HG02571 (cell line): ENCODE measurements at regions not wholly inside any gene's neighbourhood (a gene's known extent, or its start where the extent isn't known, plus 50 kb on each side); places are given as distances from the start of the nearest gene placed in this dataset.
"Not testable (repeated sequence)": the region's sequence is repeated elsewhere in the genome, so short reads cannot be mapped to it uniquely, and the experiment has no call there.

ENCODE experiments used
- ATAC-seq: cut with Tn5 transposase; IDR thresholded peaks from one replicate; pipeline ENCODE4 v1.9.1; 2021; ENCODE audit warnings: mild to moderate bottlenecking, moderate library complexity; ENCODE audit not compliant: unreplicated experiment

DNA sequence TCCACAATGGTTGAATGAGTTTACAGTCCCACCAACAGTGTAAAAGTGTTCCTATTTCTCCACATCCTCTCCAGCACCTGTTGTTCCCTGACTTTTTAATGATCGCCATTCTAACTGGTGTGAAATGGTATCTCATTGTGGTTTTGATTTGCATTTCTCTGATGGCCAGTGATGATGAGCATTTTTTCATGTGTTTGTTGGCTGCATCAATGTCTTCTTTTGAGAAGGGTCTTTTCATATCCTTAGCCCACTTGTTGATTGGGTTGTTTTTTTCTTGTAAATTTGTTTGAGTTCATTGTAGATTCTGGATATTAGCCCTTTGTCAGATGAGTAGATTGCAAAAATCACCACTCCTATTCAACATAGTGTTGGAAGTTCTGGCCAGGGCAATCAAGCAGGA is 287.6 kb upstream of the RASGRP1 start:
- ATAC-seq = not testable (repeated sequence)

DNA sequence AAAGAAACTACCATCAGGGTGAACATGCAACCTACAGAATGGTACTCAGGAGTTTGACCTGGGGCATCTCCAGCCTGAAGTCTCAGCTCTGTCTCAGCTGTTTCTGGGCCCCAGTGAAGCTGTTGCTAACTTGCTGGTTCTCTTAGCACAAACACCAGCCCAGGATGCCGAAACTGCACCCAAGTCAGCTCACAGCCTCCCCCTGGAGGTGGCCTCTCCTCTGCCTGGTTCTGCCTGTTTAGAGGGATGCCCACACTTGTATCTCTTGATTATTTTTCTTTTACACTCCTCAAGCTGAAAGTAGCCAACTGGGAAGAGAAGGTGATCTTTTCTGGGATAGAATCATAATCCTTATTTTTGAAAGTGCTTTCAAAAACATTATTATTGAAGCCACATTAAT is 289.0 kb upstream of the RASGRP1 start:
- no peak for ATAC-seq

DNA sequence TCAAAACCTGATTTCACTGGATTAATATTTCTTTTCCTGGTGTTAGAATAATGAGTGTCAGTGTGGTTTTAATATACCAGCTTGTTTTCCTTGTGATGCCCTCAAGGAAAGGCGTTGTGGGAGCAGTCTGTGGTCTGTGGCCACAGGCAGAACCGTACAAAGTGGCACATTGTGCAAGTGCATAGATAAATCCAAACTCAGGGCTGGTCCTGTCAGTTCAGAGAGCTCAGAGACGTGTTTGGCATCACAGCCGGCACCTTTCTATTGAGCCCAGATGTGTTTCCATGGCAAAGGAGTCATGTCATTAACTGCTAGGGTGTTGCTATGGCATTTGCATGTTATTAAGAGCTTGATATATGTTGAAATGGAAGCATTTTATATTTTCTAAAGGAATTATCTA is 289.9 kb upstream of the RASGRP1 start:
- ATAC-seq = no peak

DNA sequence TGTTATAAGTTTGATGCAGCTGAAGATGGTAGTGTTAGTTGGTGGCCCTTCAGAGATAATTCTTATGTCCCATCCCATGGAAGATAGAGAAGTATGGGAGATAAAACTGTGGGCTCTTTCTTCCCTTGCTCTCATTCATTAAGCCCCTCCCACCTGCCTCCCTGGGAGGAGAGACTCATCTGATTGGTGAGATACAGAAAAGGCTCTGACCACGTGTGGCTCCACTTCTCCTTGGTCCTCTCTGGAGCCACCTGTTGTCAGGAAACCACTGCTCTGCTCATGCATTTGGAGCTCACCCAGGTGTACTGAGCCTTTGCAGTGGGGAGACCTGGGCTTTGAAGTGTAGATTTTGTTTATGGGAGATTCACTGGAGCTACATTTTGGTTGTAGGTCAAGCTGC is 293.2 kb upstream of the RASGRP1 start:
- ATAC-seq = no peak

DNA sequence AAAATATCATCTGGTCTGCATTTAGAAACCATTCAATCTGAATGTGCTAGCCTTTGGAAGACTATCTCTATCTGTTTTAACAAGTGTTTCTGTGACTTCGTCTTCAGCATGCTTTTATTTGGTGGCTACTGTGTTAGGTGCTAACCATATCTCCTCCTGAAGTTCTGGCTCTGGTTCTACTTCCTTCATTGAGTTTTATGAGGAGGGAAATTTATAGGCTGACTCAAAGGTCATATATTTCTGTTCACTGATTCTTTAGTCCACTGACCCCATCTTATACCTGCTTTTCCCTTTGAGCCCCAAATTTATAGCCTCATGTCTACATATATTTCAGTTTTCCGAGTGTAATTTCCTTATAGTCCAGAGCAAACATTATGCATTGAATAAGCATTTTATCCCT is 295.0 kb upstream of the RASGRP1 start:
- no peak for ATAC-seq

DNA sequence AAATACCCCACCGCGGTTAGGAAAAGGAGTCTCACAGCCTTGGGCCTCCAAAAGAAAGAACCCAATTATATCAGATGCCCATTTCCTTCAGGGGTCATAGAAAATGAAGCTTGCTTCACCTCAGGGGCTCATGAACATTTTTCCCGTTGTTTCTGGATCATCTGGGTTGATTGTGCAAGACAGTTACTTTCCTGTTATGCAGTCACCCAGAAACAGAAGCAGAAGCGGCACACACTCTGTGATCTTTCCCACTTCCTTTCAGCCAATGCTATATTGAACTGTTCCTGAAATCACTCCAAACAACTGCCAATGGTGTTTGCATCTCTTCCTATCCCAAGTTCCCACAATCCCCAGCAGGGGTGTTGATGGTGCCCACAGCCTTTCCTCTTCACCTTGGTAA is 295.6 kb upstream of the RASGRP1 start:
- no peak for ATAC-seq

DNA sequence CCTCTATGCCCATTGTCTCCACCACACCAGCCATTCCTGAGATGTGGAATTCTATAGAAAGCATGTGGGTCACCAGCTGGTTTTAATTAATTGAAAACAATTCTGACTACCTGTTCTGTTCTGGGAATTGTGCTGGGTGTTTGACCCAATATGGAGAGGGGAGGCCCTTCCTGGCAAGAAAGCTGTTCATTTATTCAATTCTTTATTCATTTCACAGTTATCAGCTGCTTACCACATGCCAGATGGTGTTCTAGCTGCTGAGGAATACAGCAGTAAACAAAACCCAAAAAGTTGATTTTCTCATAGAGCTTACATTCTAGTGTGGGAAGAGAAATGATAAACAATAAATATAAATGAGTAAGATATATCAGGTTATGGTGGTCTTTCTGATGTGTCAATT is 296.1 kb upstream of the RASGRP1 start:
- no peak for ATAC-seq

DNA sequence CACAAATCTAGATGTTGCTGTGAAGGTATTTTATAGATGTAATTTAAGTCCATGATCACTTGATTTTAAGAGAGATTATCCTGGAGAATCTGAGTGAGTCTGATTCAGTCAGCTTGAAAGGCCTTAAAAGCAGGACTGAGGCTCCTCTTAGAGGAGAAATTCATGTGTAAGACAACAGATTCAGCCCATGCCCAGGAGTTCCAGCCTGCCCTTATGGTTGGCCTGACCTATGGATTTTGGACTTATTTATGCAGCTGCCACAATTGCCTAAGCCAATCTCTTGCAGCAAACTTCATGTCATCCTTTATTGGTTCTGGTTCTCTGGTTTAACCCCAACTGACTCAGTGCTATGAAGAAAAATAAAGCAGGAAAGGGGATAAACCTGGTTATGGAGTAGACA is 296.5 kb upstream of the RASGRP1 start:
- ATAC-seq = no peak

DNA sequence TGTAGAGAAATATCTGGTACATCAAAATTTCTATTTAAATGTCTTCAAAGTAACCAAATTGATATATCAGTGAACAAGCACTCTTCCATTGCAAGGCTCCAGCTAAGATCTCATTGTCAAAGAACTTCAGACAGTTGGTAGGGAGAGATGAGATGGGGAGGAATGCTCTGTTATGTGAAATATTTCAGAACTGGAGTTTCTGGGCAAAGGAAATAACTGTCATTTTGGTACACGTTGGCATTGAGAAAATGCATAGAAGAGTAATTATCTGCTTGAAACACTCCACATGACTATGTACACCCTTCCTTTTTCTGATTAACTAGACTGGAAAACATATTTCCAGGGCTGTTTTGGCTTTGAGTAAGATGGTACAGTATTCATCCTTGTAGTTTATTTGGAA is 297.5 kb upstream of the RASGRP1 start:
- no peak for ATAC-seq

DNA sequence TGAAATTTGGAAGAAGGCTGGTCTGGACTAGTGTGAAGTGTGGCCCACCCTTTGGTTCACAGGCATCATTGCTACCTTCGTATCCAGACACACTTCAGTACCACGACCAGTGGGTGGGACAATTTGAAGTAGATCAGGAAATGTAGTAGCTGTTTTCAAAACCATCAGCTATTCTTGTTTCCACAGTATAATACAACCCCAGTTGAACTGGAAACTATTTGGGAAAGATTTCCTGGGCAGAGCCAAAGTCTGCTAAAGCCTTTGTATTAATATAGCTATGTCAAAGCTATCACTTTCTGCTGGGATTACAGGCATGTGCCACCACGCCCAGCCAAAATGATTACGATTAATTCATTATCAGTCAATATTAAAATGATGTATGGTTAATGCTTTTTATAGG is 298.8 kb upstream of the RASGRP1 start:
- ATAC-seq = no peak

DNA sequence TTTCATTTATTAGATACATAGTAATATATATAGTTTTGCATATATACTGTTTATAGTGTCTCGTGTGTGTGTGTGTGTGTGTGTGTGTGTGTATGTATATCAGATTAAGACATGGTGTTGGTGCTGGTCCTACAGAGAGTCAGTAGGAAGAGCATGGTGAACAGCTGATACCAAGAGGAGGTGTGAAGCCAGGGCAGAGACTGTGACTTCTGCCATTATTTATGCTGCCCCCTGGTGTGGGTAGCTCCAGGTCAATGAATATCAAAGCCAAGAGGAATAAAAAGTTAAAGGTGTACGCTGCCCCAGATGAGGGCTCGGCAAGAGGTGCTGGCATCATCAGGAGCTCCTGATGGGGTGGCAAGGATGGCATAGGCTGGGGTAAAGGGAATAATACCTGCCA is 299.5 kb upstream of the RASGRP1 start:
- ATAC-seq = no peak

DNA sequence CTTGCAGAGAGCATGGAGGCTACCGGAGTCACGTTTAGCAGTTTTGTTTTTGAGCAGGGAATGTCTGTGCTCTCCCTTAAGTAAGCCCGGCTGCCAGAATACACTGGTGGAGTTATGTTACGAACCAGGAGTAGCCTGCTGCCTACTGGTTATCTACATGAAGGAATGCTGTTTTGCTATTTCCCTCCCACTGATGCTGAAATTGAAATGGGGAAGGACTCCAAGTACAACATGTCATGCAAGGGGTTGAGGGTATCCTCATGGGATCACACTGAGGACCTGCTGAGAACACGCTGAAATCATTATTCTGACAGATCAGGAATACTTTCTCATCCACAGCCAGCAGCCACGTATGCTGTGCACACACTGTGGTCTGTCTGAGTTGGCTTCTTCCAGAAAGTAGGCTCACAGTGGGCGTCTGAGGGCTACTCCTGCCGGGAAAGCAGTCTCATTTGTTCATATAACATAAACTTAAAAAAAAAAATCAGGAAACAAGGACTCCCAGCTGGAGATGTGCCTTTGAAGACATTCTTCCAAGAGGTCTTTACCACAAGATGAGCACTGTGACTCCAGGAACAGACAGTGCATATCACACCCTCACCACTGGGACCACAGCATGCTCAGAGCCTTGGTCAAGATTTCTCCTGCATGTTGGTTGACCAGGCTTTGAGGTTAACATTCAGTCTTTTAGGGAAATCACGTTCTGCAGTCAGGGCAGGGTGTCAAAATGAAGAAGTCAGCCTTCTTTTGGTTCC is 300.4 kb upstream of the RASGRP1 start:
- no peak for ATAC-seq

DNA sequence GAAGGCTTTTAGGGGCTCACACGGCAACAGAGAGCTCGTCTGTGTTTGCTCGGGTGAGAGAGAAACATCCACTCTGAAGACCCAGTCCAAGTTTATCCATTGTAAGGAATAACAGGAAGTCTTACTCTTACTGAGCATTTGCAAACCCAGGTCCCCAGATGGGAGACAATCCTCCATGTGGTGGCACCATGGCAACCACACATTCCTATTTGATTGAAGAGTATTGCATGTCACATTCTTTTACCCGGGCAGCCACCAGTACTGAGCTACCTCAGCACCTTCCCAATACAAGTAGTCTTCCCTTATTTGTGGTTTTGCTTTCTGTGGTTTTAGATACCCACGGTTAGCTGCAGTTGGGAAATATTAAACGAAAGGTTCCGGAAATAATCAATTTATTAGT is 302.9 kb upstream of the RASGRP1 start:
- ATAC-seq = no peak

DNA sequence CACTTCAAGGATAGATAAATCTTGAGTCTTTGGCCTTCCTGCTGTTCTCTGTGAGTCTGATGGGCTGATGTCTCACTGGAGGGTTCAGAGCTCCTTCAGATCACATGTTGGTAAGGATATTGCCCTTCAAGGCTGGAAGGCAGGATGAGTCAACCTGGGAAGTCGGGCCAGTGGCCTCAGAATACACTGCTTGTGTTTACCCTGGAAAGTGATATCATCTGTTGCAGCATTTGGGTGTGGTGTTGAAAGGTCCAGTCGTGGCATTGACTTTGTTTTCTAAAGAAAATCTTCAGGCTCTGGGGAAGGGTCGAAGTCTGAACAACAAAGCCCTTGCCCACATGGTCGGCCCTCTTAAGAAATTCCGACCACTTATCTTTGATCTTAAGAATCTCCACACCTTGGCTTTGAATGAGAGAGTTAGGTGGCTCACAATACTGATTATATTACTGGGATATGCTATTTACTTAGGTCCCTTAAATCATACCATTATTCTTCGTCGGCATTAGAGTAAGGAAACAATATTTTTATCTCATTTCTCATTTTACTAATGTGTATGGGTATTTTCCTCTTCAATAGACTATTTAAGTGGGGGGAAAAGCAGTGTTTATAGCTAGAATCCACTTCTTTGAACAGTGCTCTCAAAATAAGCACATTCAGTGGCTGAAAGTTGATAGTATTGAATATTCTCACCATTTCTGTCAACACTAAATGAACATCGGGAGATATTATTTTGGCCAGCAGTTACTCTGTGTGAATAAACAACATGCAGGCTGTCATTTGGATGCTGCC is 303.9 kb upstream of the RASGRP1 start:
- ATAC-seq = no peak

DNA sequence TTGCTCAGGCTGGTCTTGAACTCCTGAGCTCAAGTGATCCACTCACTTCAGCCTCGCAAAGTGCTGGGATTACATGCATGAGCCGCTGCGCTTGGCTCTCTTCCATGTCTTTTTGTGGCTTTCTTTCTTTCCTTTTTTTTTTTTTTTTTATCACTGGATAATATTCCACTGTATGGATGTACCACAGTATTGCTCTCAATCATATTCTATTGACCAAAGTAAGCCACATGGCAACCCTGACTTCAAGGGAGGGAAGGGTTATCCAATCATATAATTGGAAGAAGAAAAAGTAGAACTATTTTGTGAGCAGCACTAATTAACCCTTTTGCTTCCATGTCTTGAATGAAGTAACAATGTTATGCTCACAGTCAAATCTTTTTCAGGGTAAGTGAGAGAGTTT is 307.0 kb upstream of the RASGRP1 start:
- no peak for ATAC-seq

DNA sequence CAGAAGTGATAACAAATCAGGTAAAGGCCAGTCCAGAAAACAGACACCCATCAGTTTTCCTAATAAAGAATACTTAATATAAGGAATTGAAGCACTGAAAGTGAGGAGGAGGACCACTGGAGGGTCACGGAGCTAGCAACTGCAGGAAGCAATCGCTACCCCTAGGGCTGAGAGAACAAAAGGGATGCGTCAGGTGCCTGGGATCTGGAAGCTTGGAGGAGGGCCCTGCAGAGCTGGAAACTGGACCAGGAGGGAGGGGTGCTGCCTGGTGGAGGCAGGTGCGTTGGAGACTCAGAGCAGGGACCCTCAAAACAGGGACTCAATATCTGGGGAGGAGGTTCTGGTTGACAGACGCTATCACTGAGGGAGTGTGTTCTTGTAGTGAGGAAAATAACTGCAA is 308.1 kb upstream of the RASGRP1 start:
- ATAC-seq = no peak

DNA sequence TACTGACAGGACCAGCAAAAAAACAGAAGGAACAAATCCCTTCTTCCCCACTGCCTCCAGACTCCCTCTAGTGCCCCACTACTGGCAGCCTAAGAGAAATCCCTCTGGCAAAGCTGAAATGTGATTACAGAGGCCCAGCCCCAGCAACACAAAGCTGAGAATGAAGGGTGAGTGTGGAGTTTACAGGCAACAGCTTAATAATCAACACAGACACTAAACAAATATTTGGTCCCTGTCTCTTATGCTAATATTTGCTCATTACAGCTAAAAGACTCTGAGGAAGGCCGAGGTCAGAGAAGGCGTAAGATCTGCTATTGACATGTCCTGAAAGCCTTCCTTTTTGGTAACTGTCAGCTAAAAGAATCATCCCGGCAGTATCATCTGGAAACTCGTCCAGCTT is 308.5 kb upstream of the RASGRP1 start:
- ATAC-seq = no peak

DNA sequence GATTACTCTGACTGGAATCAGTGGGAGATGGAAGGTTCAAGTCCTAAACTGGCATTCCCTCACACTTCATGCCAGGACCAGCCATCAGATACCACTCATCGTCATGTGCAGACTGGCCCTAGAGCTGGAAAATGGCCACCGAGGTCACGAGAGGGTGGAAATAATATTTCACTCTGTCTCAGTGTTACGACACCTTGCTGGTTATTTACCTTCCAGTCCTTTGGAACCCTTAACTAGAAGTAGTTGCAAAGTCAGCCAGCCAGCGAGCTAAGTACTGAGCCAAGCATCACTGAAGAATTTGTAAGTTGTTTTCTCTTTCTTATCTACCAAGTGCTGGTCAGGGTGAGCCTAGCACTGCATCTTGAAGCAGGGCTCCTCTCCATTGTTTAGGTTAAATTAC is 309.9 kb upstream of the RASGRP1 start:
- ATAC-seq = no peak

DNA sequence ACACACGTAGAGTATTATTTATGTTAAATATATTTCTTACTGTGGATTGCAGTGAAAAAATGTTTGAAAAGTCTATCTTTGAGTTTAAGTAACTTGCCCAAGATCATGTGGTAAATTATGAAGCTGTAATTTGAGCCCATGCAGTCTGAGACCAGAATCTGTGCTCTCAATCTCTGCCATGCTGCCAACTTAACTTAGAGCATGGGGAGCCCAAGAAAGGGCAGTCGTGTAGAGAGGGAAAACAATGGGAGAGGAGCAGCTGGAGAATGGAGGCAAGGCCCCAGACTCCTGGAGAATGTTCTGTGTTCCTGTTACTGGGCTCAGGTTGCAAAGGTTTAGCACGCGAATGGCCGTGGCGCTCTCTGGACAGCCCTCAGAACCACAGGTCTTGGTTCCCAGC is 311.6 kb upstream of the RASGRP1 start:
- ATAC-seq = no peak

DNA sequence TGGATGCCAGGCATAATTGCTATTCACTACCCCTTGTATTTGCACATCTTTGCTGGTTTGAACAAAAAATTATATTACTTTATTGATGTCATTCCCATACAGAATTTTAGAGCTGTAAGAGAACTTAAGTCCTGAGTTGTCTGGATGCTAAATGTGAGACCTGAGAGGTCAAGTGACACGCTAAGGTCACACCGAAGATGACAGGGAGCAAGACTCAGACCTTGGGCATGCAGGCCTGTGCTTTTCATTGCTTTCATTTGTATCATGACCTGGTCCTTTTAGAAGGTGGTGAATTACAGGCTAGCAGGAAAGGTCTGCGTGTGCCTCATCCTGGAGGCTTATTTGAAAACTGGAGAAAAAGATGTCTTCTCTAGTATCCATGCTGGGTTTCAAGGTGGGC is 312.0 kb upstream of the RASGRP1 start:
- ATAC-seq = no peak

DNA sequence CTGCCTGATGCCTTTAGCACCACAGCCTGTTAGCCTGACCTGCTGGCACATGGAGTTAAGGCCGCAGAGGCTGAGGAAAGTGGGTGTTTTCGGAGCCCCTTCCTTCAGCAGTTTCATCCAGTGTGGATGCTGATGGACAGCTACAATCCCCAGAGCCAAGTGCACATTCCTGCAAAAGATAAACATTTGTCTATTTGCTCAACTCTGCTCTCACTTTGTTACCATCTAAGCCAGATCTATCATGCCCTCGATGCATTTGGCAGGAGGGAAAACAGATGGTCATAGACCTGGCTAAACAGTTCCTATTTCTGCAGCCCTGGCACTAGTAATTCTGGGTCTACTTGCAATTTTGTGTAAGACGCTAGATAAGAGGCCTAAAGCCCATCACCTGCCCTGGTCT is 312.9 kb upstream of the RASGRP1 start:
- no peak for ATAC-seq

DNA sequence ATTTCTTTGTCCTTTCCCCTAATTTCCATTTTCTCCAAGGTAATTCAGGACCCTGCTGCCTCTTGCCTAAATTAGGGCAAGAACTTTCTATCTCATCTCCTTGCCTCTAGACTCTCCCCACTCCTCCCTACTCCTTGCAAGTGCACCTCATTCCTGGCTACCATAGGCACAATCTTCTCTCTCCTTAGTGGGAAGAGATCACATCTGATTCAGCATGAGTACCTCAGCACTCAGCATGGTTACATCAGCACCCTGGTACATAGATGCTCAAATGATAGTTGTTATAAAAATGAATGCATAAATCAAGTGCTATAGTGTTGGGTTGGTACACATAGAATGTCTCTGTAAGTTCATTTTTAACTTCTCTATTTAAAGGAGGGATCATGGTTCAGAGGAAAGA is 313.4 kb upstream of the RASGRP1 start:
- no peak for ATAC-seq

DNA sequence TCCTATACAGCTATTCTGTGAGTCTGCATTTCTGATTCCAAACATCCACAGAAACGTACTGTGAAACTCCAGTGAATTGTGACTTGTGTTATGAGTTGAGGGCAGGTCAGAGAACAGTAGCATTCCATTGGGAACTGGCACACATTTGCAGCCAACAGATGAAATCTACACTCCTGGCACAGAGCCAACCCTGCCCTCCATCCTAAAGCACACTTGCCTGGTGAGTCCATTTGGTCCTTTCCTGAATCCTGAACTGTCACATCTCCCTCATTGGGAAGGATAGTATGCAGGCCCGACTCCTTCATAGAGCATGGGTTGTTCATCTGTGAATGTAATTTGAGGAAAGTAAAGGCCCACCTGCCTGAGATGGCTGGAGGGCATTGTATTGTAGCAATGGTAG is 314.3 kb upstream of the RASGRP1 start:
- no peak for ATAC-seq
